ENCODE measurements at regions not wholly inside any gene's neighbourhood (a gene's known extent, or its start where the extent isn't known, plus 50 kb on each side); places are given as distances from the start of the nearest gene placed in this dataset.
"Not testable (repeated sequence)": the region's sequence is repeated elsewhere in the genome, so short reads cannot be mapped to it uniquely, and the experiment has no call there.

- DNase-seq, result no peak
These were observed 102.0 kb downstream of the VPREB1 start for GRCh38 chr22:22346401-22347107.

- DNase-seq, result no peak
These were observed 103.7 kb downstream of the VPREB1 start for GRCh38 chr22:22348127-22348814.

GRCh38 chr22:22348815-22349454, 104.3 kb downstream of the VPREB1 start:
- DNase-seq, result no peak

- DNase-seq, result no peak
These were observed 104.9 kb downstream of the VPREB1 start for GRCh38 chr22:22349455-22349836.

- no peak for DNase-seq
These were observed 106.8 kb downstream of the VPREB1 start for GRCh38 chr22:22351366-22351765.

GRCh38 chr22:22352371-22352999, 107.9 kb downstream of the VPREB1 start:
- DNase-seq, result no peak

- no peak for DNase-seq
These were observed 110.7 kb downstream of the VPREB1 start for GRCh38 chr22:22355096-22355834.

- DNase-seq, result no peak
These were observed 112.7 kb downstream of the VPREB1 start for GRCh38 chr22:22357024-22357883.

- DNase-seq, result no peak
These were observed 113.6 kb downstream of the VPREB1 start for GRCh38 chr22:22358152-22358551.

- DNase-seq, result no peak
These were observed 114.1 kb downstream of the VPREB1 start for GRCh38 chr22:22358686-22359085.

GRCh38 chr22:22359465-22359864, 114.9 kb downstream of the VPREB1 start:
- no peak for DNase-seq

GRCh38 chr22:22360014-22360413, 115.4 kb downstream of the VPREB1 start:
- DNase-seq, result no peak

- DNase-seq, result no peak
These were observed 117.7 kb downstream of the VPREB1 start for GRCh38 chr22:22362311-22362710.

- DNase-seq, result no peak
These were observed 118.3 kb downstream of the VPREB1 start for GRCh38 chr22:22362936-22363335.

- no peak for DNase-seq
These were observed 119.6 kb downstream of the VPREB1 start for GRCh38 chr22:22364207-22364606.

GRCh38 chr22:22366537-22366936, 122.0 kb downstream of the VPREB1 start:
- DNase-seq, result no peak

- DNase-seq, result no peak
These were observed 123.9 kb downstream of the VPREB1 start for GRCh38 chr22:22368516-22368915.

GRCh38 chr22:22369219-22369963, 124.8 kb downstream of the VPREB1 start:
- not testable (repeated sequence) for DNase-seq

GRCh38 chr22:22369964-22370270, 125.3 kb downstream of the VPREB1 start:
- no peak for DNase-seq

GRCh38 chr22:22371031-22371541, 126.5 kb downstream of the VPREB1 start:
- DNase-seq, result no peak

- DNase-seq, result no peak
These were observed 127.5 kb downstream of the VPREB1 start for GRCh38 chr22:22372086-22372485.

Measured in amniotic stem cell (primary cell).